Mammary epithelial cell (primary cell): ENCODE measurements at regions not wholly inside any gene's neighbourhood (a gene's known extent, or its start where the extent isn't known, plus 50 kb on each side); places are given as distances from the start of the nearest gene placed in this dataset.

ENCODE experiments used
- EZH2 ChIP-seq: IDR thresholded peaks from 2 replicates; pipeline ENCODE4 v1.6.1; 2012; ENCODE audit warnings: low read length, inconsistent platforms, borderline replicate concordance
- TF ChIP-seq, protein P1 (sequence below), 2 donors: IDR thresholded peaks in 1 of 2; conservative IDR thresholded peaks in 1 of 2; 2 replicates each; pipeline ENCODE4 v1.5.1; 2011 to 2012; ENCODE audit warnings: inconsistent platforms in 2 of 2, low read length in 2 of 2, mild to moderate bottlenecking in 2 of 2, control low read depth in 1 of 2, low read depth in 1 of 2; ENCODE audit not compliant: insufficient read depth in 1 of 2; ENCODE audit errors: extremely low read depth in 1 of 2

DNA sequence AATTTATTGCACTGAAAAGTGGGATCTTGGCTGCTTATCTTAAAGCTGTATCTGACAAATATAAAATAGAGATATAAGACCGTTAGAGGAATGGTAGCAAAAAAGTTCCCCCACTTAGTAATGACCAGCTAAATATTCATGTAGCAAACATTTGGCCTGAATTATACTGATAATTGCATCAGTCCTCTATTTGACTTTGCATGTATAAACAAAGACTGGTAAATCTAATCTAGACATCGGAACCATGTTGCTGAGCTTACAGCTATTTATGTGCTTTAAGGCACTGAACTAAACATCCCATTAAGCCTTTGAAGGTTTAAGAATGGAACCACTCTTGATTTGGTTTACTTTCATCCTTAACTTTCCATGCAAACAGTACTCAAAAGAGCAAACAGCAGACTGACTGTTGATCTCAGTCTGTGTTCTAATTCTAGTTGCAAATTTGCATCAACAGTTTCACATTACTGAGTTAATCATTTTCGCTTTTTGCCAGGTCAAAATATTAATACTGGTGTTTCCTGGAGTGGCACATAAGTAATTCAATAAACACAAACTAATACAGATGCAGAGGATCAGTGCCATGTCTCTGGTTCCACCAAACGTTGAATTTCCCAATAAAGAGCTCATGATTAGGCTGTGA, 203.5 kb upstream of the HTR2A start:
- TF ChIP-seq, protein P1, sequence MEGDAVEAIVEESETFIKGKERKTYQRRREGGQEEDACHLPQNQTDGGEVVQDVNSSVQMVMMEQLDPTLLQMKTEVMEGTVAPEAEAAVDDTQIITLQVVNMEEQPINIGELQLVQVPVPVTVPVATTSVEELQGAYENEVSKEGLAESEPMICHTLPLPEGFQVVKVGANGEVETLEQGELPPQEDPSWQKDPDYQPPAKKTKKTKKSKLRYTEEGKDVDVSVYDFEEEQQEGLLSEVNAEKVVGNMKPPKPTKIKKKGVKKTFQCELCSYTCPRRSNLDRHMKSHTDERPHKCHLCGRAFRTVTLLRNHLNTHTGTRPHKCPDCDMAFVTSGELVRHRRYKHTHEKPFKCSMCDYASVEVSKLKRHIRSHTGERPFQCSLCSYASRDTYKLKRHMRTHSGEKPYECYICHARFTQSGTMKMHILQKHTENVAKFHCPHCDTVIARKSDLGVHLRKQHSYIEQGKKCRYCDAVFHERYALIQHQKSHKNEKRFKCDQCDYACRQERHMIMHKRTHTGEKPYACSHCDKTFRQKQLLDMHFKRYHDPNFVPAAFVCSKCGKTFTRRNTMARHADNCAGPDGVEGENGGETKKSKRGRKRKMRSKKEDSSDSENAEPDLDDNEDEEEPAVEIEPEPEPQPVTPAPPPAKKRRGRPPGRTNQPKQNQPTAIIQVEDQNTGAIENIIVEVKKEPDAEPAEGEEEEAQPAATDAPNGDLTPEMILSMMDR (conservative IDR thresholded peaks at IDR 0.05 in 1 of 2, IDR thresholded peaks at IDR 0.05 in 1 of 2; ENCODE audit: extremely low read depth in 1 of 2, insufficient read depth in 1 of 2, low read depth in 1 of 2, low read length in 2 of 2) = no peak
- TF ChIP-seq EZH2 = no peak
